A204.1 (cell line): ENCODE measurements at regions not wholly inside any gene's neighbourhood (a gene's known extent, or its start where the extent isn't known, plus 50 kb on each side); places are given as distances from the start of the nearest gene placed in this dataset.

Experiments
- FAIRE-seq: peaks from 2 replicates; lab custom pipeline; 2012; peaks lifted over from hg19 to GRCh38; lab: Jason Lieb, UNC

- no peak for FAIRE-seq
Observed at GRCh38 chr22:47552541-47553205, 790.2 kb downstream of the TBC1D22A start.

DNA sequence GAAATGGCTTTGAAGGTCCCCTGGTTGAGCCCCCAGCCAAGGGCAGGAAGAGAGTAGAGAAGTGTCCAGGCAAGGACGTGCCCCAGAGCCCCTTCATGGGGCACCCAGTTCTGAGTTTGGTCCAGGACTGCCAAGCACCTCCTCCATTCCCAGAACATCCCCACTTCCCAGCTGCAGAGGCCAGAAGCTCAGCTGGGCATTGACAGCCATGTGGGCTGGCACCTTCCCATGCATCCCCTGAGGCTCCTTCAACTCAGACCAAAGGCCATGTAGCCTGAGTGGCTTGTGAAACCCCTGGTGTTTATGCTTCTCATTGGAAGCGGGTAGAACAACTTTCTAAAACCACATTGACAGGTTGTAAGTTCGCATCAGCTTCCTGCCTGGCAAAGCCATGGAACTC lies 789.6 kb downstream of the TBC1D22A start:
- no peak for FAIRE-seq

DNA sequence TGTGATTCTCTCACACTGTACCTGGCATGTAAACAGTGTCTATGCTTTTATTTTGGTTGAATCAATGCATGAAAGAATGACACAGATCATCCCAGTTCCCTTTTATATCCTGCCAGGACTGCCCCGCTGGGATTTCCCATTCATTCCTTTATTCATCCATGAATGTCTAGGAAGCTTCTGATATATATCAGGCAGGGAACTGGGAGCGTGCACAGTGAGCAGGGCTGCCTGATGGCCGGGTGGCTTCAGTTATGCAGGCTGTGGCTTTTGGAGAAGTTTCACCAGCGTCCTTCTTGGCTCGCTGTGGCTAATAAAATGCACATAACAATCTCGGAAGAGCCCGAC lies 789.0 kb downstream of the TBC1D22A start:
- no peak for FAIRE-seq

- no peak for FAIRE-seq
Observed at GRCh38 chr22:47550524-47551430, 788.3 kb downstream of the TBC1D22A start.

GRCh38 chr22:47549741-47550340 lies 787.4 kb downstream of the TBC1D22A start:
- FAIRE-seq, result no peak

DNA sequence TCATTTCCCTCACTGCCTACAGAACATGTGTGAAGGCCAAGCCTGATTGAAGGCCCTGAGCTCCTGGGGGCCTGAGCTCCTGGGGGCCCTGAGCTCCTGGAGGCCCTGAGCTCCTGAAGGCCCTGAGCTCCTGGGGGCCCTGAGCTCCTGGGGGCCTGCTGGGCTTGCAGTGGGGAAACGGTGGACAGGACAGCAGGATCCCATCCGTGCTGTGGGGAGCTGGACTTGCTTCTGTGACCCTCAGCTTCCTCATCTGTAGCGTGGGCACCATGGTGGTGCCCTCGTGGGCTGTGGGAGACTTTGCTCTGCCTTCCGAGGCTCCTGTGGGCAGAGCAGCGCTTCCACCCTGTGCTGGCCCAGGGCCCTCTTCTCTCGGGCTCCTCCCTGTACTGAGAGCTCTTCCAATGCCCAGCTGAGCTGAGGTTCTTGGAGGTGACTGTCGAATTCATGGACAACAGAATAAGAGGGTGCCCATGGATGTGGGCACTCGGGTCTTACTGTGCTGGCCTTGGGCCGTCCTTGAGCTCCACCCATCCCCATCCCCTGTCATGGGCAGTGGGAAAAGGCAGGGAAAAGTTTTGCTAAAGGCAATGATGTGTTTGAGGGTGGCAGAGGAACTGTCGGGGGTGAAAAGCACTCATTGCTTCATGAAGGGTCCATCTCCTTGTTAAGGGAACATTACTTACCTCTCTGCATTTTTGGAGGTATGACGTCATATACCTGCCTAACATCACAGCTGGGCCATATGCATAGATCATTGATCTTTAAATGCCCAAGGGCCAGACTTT lies 786.7 kb downstream of the TBC1D22A start:
- FAIRE-seq, result no peak

DNA sequence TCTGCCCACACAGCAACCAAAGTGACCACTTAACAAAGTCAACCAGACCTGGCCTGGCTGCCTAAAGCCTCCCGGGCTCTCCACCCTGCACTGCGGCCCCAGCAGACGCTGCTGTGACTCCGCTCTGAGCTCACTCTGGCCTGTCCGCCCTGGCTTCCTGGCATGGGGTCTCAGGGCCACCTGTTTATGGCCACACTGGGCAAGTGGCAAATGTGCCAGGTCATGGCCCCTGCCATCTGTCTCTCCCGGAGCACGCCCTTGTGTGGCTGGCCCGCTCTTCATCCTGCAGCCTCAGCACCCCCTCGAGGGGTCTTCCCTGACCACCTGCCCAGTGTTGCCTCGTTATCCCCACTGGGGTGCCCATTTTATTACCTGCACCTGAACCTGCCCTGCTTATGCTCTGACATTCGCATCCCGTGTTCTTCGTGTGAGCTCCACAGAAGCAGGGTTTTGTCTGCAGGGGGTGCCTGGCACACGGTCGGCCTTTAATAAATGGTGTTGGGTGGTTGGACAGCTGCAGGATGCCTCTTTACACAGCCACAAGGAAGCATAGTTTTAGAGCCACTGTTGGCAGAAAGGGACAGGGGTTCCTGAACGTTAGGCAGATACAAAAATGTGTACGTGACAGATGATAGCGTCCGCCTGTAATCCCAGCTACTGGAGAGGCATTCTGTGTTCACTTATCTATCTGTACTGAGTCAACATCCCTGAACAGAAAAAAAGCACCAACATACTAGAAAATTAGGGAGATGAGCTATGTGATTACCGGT lies 785.6 kb downstream of the TBC1D22A start:
- FAIRE-seq, result no peak

GRCh38 chr22:47547239-47547661 lies 784.8 kb downstream of the TBC1D22A start:
- no peak for FAIRE-seq

DNA sequence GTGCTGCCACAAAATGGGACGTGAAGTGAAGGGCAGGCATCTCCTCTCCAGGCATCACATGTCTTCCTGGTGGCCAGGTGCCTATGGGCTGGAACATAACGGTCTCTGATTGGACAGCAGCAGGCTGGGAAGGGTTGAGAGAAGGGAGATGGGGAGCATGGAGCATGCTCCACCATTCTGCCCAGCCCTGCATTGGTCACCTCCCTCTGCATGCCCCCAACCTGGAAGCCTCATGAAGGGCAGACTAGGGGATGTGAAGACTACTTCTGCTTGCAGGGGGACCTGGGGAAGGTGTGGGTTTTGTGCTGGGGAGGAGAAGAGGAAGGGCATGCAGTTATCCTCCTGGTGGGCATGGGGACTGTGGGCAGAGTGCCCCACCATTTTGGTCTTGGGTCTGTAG lies 782.2 kb downstream of the TBC1D22A start:
- no peak for FAIRE-seq

GRCh38 chr22:47543447-47543846 lies 781.0 kb downstream of the TBC1D22A start:
- no peak for FAIRE-seq

- FAIRE-seq, result no peak
Observed at GRCh38 chr22:47540011-47540410, 777.6 kb downstream of the TBC1D22A start.

DNA sequence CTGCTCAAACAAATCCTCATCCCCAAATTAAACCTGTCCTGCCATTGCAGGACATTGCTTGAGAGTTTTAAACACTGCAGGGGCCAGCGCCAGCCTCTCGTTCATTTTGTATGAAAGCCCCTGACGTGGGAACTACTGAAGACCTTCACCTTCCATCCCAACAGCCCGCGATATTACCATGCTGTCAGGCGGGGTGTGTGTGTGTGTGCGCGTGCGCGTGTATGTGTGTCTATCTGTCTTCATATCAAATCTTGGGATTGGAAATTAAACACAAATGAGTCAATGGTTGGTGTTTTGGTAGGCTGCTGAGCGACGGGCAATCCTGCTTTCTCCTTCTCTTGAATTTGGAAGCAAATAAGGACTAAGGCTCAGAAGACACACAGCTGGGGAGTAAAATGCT lies 776.9 kb downstream of the TBC1D22A start:
- FAIRE-seq, result no peak

DNA sequence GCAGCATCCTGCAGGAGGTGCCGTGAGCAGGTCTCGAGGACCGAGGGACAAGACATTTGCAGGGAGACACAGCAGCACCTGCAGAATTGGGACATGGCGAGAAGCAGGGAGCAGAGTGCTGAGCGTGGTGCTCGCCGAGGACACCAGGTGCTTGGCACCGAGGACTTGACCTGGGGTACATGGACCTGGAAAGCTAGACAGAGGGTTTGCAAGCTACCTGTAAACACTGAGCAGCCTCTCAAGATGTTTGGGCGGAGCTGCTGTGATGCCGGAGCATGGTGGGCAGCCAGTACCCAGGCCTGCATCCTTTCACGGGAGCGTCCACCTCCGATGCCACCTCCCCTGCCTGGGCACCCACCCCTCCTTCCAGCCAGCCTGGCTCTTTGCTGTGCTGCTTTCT lies 773.2 kb downstream of the TBC1D22A start:
- FAIRE-seq, result no peak

- no peak for FAIRE-seq
Observed at GRCh38 chr22:47534804-47535410, 772.5 kb downstream of the TBC1D22A start.

DNA sequence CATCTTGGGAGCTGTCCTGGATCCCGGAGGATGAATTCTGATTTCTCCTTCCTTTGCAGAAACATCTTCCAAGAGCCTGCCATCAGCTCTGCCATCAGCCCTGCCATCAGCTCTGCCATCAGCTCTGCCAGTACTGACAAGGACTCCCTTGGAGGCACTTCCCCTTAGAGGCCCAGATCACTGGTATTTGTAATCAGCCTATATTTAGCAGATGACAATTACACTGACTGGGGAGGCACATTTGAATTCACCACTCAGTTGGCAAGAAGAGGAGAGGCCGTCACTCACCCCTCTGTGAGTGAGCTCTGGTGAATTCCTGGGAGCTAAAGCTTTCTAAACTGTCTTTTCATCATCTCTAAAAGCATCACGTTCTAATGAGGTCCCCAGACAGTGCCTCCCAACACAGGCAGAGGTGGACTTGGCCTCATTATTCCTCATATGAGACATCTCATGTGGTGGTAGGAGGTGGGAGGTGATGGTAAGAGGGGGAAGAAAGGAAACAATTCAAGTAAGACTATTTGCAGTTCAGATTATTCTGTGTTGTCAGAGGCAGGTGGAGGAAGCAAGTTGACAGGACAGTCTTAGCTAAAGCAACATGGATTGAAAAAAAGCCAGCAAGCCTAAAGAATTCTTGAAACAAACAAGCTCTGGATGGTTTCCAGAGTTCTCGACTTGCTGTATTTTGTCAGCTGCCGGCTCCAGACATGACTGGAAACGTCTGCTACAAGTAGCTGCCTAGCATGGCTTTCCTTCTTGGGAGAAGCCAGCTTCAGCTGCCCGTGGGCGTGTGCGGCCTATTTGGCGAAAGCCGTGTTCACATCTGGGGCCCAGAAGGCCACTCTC lies 771.7 kb downstream of the TBC1D22A start:
- no peak for FAIRE-seq

DNA sequence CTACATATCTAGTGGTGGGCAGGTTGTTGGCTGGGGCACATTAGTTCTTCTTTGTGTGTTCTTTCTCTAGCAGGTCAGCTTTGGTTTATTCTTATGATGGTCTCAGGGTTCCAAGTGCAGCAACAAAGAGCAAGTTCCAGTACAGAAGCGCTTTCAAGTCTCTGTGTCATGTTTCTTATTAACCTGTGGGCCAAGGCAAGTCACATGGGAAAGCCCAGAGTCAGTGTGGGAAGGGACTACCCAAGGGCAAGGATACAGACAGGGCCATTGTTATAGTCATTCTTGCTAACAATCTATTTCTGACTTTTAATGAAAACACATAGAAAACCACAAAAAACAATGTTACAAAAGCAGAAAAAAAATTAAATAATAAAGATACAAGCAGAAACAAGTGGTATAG lies 754.6 kb downstream of the TBC1D22A start:
- no peak for FAIRE-seq

DNA sequence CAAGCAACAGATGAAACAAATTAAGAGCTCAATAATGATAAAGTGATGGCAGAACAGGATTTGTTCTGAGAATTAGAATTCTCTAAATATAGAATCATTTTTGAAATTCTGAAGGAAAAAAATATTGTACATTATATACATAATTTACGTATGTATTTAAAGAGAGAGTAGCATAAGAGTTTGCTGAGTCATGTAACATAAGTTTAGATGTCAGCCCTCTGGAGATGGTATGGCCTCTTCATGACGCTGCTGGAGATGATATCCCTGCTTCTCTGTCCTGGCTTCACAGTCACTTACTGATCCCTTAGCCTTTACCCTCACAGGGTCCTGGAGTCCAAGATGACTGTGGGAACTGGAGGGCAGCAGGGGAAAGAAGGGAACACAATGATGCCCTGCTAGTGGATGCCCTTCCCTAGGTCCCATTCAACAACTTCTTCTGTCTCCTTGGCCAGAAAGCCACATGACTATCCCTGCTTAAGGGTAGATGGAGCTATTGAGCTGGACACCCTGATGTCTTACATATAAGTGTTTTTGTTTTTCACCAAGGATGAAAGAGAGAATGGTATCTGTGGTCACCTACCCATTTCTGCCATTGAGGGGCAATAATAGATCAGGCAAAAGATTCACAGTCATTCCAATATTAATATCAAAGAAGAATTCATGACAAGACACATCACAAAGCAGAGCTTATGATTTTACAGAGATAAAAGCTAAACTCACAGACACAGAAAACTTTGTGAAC lies 753.1 kb downstream of the TBC1D22A start:
- no peak for FAIRE-seq

DNA sequence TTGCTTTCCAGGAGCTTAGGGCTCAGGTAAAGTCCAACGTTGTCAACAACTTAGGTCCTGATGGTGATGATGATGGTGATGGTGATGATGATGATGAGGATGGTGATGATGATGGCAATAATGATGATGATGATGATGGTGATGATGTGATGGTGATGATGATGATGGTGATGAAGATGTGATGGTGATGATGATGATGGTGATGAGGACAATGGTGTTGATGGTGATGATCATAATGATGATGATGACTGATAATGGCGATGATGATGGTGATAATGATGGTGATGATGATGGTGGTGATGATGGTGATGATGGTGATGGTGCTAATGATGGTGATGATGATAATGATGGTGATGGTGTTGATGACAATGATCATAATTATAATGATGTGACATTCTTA lies 750.2 kb downstream of the TBC1D22A start:
- no peak for FAIRE-seq

DNA sequence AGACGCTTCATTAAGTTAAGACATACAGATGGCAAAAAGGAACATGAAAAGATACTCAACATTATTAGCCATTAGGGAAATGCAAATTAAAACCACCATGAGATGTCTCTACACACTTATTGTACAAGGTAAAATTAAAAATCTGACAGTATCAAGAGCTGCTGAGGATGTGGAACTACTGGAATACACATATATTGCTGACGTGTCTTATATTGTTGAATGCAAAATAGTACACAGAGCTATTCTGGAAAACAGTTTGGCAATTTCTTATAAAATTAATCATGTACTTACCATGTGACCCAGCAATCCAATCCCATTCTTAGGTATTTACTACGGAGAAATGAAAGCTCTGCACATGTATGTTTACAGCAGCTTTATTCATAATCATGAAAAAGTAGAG lies 742.5 kb downstream of the TBC1D22A start:
- FAIRE-seq, result no peak
